NCI-H1694 (cell line): ENCODE measurements at regions not wholly inside any gene's neighbourhood (a gene's known extent, or its start where the extent isn't known, plus 50 kb on each side); places are given as distances from the start of the nearest gene placed in this dataset.

ENCODE experiments used
- DNase-seq: peaks from one replicate; lab custom pipeline; 2025; lab: John Stamatoyannopoulos, UW

GRCh38 chr5:67319935-67320725, 123.5 kb upstream of the CD180 start:
- no peak for DNase-seq

- DNase-seq = no peak
Observed at GRCh38 chr5:67318746-67319145, 122.1 kb upstream of the CD180 start.

GRCh38 chr5:67317603-67318002, 121.0 kb upstream of the CD180 start:
- DNase-seq = no peak

DNA sequence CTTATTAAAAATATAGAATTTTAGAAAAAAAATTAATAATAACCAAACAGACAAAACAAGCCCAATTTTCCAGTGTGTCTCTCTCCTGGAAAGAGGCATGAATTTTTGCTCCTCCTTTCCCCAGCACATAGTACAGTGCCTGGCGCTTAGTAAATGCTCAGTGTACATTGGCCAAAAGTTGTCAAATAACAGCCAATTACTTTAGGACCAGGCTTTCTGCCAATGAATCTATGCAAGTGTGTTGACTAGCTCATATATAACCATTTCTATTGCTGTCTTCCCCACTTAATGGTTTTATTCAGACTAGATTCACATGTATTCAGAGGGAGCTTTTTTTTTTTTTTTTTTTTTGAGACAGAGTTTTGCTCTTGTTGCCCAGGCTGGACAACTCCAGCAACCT, 120.1 kb upstream of the CD180 start:
- DNase-seq = no peak

DNA sequence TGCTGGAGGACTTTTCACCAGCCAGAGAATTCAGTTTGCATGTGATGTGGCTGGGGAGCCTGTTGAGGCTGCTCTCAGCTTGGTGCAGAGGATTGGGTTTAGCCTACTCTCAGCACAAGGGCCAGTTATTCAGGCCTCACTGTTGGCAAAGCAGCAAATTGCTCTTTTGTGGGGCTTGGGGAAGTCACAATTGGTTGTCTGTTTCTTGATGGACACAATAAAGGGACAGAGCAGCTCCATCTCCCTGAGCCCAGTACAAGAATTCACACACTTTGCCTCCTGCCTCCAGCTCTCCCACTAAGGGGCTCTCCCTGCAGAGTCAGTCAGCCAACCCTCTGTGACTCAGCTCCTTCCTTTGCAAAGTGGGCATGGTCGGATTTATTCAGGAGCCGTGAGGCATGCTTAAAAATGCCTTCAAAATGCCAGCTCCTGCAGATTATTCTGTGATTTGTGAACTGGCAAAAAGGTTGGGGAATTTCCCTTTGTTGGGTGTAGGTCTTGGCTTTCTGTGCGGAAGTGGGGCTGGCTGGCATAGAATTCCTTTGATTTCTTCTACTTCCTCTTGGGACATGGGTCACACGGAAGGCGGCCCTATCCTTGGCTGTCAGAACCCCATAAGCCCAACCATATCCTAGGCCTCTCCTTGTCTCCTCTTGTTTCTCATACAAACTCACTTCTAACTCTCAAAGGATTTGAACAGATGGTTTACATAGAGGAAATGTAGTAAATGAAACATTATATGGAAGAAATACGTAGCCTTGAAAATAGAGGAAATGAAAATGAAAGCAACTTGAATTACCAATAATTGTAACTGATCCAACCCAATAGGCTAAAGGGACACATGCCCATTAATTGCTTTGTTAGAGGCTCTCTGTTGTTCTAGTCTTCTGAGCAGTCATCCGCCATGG, 118.7 kb upstream of the CD180 start:
- DNase-seq = no peak

- no peak for DNase-seq
Observed at GRCh38 chr5:67311701-67312100, 115.1 kb upstream of the CD180 start.

GRCh38 chr5:67311208-67311607, 114.6 kb upstream of the CD180 start:
- DNase-seq = no peak

GRCh38 chr5:67310740-67311139, 114.1 kb upstream of the CD180 start:
- no peak for DNase-seq

DNA sequence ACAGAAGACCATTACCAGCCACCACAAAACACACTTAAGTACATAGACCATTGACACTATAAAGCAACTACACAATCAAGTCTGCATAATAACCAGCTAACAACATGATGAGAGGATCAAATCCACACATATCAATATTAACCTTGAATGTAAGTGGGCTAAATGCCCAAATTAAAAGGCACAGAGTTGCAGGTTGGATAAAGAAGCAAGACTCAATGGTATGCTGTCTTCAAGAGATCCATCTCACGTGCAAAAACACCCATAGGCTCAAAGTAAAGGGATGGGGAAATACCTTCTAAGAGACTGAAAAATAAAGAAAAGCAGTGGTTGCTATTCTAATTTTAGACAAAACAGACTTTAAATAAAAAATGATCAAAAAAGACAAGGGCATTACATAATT, 113.6 kb upstream of the CD180 start:
- no peak for DNase-seq

GRCh38 chr5:67308988-67309688, 112.5 kb upstream of the CD180 start:
- DNase-seq = no peak

- no peak for DNase-seq
Observed at GRCh38 chr5:67306965-67307607, 110.5 kb upstream of the CD180 start.

GRCh38 chr5:67305913-67306710, 109.5 kb upstream of the CD180 start:
- no peak for DNase-seq

DNA sequence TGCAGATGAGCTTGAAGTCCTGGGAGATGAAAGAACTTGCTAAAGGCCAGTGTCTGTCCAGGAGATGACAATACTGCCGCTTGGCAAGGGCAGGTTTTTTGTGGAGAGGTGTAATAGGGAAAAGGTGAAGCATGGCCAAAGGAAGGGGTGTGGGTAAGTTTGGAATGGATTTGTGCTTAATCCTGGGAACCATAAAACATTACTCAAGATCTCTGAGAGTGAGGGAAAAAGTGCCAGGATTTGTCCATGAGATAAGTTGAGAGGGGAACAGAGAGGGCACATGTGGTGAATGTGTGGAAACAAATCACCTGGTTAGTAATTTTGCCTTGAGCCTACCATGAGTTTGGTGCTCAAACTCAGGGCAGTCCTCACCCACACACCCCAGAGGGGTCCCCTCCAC, 108.8 kb upstream of the CD180 start:
- DNase-seq = no peak

GRCh38 chr5:67303356-67303755, 106.8 kb upstream of the CD180 start:
- DNase-seq = no peak

DNA sequence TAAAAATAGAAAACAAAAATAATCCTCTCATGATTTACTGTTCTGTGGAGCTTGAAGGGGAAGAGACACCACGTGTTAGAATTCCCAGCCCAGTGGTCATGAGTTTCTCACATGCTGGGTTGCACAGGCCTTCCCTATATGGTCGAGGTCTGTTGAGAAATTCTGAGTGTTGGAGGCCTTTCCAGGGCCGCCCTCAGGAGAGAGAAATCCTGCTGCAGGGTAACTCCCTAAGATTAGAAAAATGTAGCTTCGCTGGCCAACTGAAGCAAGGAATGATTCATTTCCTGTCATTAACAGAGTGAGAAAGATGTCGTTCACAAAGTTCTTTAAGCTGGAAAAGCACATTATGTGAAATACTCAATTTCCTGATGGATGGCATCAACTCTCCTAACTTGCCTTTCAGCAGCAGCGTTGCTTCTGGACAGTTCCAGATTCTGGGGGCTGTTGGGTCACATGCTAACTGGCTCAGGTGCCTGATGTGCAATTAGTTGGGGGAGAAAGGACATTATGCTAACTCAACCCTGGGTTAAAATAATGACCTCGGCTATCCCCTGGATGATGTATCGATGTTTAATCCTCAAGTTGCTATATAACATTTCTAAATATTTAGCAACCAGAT, 104.8 kb upstream of the CD180 start:
- no peak for DNase-seq

DNA sequence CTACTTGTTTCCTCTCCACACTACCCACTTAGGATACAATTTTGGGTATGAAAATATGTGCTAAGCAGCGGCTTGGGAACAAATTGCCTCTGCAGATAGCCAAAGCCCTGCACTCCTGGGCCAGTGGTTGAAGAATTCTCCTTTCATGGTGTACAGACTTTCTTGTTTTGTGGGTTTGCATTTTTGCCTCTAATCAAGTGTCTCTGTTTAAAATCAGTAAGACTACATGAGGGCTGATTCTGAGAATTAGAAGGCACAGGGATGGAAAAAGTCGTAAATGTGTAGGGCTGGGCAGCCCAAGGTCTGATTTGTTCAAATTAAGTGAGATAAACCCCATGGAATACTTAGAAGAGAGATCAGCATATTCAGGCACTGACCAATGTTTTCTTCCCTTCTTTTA, 103.7 kb upstream of the CD180 start:
- no peak for DNase-seq

DNA sequence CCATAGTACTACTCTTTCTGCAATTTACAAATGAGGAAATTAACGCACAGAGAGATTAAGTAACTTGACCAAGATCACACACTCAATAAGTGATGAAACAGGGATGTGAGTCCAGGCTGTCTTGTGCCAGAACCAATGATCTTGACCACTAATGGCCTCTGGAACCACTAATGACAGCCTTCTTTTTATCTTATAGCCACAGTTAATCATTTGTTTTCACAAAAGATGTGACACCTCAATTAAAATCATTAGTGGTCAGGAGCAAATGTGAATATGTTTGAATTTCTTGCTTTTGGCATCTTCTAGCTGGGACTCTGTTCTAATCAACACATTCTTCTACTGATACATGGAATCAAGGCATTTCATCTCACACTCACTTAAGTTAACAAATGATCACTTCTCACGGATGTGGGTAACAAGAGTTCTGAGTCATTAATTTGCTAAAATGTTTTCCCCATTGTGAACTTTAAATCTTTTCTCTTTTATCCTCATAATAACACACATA, 102.7 kb upstream of the CD180 start:
- DNase-seq = no peak

DNA sequence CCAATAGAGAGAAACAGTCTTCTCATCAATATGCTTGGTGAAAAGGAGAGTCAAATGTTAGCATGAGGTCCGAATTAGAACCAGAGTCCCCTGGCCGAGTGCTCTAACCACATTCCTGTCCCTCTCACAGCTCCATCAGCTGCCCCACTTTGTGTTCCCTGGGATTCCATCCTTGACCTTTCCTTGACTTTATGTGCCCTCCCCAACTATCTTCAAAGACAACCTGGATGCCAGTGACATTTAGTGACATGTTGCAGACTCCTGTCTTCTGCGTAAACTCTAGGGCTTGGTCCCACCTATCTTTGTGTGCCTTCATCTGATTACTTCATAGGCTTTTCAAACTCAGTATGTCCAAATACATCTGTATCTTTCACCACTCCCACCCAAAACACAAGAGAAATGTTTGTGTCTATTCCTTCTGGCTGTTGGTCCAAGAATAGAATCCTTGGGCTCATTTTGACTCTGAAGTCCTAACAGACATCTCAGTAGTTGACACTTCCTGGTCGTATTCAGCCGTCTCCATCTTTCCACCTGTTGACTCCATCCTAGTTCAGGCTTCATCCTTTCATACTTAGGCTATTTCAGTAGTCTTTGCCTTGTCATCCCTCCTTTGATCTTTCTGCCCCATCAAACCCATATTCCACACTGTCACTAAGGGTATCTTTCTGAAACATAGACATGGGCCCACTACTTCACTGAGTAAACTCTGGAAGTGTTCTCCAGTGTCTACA, 101.4 kb upstream of the CD180 start:
- DNase-seq = no peak

DNA sequence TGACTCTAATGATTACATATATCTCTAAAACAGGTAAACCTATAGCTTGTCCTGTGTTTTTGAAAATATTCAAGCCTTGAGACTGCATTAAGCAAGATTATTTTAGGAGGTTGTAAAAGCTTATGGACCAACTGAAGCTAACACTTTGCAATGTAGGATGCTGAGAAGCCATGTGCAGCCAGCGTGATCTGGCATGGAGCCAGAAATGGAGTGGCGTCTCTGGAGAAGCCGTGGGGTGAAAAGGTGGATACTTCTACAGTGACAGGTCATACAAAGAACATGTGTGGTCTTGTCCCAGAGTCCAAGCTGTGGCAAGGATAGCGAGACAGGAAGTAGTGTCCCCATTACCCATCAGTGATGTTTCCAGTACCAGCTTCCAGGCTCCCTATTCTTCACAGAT, 100.8 kb upstream of the CD180 start:
- no peak for DNase-seq
